GM19468 (cell line): ENCODE measurements at regions not wholly inside any gene's neighbourhood (a gene's known extent, or its start where the extent isn't known, plus 50 kb on each side); places are given as distances from the start of the nearest gene placed in this dataset.
A peak's percentile ranks its signal among the peaks of the same experiment; 100 is the strongest.
"Not testable (repeated sequence)": the region's sequence is repeated elsewhere in the genome, so short reads cannot be mapped to it uniquely, and the experiment has no call there.

Experiments
- ATAC-seq: cut with Tn5 transposase; IDR thresholded peaks from one replicate; pipeline ENCODE4 v1.9.1; 2021; ENCODE audit warnings: mild to moderate bottlenecking, moderate library complexity, moderate number of reproducible peaks; ENCODE audit not compliant: unreplicated experiment; ENCODE audit errors: extremely low read depth

DNA sequence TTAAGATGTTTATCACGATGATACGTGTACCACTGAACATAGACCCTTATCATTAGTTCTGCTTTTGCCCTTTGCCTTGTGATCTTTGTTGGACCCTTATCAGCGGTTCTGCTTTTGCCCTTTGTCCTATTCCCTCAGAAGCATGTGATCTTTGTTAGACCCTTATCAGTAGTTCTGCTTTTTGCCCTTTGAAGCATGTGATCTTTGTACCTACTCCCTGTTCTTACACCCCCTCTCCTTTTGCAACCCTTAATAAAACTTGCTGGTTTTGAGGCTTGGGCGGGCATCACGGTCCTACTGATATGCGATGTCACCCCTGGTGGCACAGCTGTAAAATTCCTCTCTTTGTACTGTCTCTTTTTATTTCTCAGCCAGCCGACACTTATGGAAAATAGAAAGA lies 117.0 kb downstream of the SDHAF3 start:
- ATAC-seq = not testable (repeated sequence)

DNA sequence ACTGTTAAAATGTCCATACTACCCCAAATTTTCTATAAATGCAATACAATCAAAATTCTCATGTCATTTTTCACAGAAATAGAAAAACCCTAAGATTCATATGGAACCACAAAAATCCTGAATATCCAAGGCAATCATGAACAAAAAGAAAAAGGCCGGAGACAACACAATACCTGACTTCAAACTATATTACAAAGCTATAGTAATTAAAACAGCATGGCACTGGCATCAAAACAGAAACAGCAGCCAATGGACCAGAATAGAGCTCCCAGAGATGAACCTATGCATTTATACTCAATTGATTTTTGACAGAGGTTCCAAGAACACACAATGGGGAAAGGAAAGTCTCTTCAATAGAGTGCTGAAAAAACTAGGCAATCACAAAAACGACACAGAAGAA lies 128.8 kb downstream of the SDHAF3 start:
- no peak for ATAC-seq

DNA sequence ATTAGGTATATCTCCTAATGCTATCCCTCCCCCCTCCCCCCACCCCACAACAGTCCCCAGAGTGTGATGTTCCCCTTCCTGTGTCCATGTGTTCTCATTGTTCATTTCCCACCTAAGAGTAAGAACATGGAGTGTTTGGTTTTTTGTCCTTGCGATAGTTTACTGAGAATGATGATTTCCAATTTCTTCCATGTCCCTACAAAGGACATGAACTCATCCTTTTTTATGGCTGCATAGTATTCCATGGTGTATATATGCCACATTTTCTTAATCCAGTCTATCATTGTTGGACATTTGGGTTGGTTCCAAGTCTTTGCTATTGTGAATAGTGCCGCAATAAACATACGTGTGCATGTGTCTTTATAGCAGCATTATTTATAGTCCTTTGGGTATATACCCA lies 140.7 kb downstream of the SDHAF3 start:
- ATAC-seq = not testable (repeated sequence)

DNA sequence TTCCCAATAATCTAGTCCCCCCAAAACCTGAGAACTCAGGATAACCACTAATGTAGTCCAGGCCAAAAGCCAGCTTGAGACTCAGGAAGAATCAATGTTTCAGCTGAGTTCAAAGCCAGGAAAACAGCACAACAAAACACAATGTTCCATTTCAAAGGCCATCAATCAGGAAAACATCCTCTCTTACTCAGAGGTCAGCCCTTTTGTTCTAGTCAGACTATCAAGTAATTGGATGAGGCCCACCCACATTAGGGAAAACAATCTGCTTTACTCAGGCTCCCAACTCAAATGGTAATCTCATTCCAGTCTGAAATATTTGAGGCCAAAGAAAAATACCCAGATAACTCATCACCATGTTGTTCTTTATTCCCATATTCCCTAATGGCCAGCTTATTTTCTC lies 152.2 kb downstream of the SDHAF3 start:
- no peak for ATAC-seq

DNA sequence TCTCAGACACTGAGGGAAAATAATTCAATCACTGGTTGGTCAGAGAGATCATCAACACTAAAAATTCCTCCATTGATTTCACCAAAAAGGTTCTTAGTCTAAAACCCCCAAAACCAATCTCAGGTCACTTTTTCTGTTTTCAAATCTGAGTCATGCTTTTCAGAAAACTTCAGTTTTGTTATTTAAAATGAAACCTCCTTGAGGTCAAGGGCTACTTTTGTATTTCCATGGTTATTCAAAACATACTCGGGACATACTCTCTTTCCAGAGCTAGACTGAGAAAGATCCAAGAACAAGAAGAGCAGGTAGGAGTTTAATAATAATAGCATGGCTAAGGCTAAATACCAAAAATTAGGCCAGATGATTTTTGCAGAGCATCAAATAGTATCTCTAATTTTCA lies 152.8 kb downstream of the SDHAF3 start:
- ATAC-seq = no peak

DNA sequence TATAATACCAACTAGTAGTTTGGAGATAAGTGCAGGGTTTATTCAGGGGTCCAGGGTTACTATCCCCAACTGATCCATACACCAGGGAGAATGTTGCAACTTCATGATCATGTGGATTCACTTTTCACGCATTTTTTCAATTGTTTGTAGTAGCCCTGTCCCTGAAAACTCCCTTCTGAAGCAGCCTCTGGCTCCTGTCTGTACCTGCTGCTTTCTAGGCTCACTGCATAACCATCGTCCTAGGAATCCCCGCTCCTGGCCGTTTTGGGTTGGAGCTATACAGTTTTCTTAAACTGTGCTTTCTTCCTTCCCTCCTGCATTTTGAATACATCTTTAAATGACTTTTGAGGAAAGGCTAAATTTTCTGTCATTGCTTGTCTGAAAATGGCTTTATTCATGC lies 154.1 kb downstream of the SDHAF3 start:
- no peak for ATAC-seq

DNA sequence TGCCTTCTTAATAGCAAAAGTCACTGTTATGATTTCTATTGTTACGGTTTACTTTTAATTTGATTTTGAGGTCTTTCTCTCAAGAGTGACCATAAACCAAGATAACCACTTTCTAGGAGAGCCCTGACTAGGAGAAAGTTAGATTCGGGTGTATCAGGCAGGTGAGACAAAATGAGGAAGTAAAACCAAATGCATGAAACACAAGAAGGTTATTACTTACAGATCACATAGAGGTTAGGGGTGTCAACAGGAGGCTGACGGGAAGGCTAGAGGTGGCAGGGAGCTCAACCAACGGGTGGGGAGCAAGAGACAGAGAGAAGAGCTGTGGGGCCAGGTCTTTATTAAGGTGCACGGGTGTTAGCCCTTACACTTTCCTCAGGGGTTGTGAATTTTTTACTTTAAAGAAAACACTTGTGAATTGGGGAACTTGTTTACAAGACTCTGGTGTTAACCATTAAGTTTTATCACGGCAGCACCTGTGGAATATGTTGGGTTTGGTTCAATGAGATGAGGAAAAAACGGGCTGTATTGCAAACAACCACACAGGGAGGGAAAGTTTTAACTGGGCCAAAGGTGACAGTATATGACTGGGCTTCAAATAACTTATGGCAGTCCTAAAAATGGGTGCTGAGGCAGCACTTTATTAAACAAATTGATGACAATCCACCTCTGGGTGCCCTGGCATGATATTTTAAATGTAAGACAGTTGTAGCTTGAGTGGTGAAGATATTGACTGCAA lies 154.9 kb downstream of the SDHAF3 start:
- peak; percentile 69 for ATAC-seq

DNA sequence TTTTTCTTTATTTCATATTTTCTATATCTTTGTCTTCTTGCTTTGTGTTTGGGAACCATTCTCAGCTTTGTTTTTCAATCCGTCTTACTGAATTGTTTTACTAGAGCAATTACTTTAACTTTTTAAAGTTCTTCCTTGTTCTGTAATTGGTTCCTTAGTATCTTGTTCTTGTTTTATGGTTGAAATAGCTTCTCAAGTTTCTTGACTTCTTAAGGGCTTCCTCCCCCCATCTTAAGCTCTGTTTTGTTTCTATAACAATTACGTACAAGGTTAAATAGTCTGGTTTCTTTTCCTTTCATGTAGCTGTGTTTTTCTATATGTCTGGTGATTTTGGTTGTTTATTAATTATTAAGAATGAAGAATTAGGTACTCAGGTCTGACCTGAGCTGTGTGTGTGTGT lies 158.0 kb downstream of the SDHAF3 start:
- no peak for ATAC-seq

DNA sequence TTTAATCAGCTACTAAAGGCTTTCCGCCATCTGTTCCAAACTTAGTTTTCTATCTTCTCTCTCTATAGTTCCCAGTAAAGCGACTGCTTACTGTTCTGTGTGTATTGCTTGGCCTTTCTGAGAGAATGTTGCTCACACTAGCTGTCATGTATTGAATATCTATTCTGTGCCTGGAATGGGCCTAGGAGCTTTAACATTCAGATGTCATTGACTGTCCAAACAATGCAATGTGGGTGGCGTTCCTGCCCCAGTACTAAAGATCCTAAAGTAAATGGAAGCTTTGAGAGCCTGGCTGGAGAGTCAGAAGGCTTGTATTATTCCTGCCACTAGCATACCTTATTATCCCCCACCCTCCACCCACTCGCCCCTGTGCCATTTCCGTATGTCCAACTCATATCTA lies 163.5 kb downstream of the SDHAF3 start:
- no peak for ATAC-seq

DNA sequence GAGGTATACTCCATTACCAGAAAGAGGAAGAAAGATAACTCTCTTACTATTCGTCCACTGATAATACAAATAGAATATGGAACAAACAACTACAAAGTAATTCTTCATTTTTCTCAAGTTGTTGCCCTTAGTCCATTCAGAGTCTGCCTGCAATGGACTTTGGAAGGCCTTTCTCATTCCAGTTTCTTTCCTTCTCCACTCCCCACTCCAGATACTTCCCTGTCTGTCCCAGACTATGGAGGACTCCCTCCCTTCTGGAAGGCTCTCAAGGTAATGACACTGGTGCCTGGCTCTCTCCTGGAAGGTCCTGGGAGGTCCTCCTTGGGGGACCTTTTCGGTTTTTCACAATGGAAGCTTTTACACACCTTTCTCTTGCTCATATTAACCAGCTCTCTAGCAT lies 167.8 kb downstream of the SDHAF3 start:
- no peak for ATAC-seq

DNA sequence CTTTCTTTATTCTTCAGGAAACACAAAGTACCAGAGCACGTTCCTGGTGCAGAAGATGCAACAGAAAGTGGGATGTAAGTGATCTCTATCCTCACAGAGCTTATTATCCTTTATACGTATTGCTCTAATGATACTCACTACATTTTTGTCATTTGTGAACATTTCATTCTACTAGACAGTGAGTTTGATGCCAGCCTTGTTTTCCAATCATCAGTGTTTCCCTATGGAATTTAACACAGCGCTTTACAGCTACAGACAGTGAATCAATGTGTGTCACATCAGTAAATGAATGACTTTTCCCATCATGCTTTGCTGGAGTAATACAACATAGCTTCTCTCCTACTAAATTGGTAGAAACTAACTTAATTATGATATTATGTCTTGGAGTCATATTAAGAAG lies 175.5 kb downstream of the SDHAF3 start:
- no peak for ATAC-seq

DNA sequence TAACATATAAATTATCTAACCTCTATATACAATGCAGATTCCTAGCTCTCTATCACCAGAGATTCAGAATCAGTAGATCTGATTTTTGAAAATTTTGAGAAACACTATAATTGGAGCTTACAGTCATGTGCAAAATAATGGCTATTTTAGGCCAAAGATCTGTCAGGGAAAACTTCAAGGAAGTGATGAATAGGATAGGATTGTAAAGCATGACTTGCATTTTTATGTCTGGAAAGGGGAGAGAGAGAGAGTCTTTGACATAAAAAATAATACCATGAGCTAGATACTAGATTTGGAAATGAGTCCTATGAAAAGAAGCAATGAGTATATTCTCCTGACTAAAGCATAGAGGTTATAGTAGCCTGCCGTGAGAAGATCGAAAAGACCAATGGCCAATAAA lies 181.1 kb downstream of the SDHAF3 start:
- no peak for ATAC-seq

DNA sequence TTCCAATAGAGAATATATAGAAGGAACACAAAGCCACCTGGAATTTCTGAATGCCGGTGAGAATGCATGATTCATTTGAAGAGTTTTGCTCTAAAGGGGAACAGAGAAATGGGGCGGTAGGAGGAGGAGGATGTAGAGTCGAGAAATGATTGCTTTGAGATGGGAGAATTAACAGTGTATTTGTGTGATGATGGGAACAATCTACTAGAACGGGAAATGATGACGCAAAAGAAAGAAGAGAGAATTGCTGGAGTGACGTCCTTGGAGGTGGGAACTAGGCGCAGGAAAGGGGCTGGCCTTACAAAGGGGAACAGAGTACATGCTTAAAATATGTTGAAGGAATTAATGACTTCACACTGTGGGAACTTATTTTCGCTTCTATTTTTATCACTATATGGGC lies 188.1 kb downstream of the SDHAF3 start:
- no peak for ATAC-seq

DNA sequence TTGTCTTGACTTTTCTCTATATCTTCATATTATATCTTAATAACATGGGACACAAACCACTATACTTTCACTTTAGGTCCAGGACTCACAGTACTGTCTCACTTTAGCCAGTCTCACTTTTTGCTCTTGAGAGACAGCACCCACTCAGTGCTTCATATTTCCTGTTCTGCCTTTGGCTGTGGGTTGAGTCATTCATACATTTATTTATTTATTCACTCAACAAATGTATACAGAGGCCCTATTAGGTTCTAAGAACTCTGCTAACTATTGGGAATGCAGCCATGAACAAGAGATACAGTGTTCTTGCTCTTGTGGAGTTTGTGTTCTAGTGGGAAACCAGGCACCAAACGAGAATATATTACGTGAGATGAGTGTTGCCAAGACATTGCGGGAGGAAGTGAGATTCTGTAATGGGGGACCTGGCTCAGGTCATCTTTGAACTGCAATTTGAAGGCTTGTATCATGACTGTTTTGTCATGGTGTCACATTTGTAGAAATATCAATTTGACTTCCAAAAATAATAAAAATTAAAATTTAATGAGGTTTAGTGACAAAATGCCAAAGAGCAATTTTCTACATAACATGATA lies 190.1 kb downstream of the SDHAF3 start:
- no peak for ATAC-seq

DNA sequence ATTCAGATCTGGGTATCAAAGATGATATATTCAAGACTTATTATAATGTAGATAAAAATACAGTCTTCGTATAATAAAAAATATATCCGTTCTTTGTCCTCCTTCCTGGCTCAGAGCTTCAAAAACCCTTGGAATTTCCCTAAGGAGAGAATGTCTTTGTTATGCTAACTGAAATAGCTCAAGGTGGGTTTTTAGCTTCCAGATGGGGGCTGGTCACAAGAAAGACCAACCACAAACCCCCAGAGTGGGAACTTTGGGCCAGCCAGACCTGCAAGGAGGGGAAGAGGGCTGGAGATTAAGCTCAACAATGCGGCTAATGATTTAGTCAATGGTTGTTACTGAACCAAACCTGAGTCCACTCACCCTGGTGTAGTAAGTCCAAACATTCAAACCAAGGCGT lies 196.4 kb downstream of the SDHAF3 start:
- ATAC-seq = no peak

DNA sequence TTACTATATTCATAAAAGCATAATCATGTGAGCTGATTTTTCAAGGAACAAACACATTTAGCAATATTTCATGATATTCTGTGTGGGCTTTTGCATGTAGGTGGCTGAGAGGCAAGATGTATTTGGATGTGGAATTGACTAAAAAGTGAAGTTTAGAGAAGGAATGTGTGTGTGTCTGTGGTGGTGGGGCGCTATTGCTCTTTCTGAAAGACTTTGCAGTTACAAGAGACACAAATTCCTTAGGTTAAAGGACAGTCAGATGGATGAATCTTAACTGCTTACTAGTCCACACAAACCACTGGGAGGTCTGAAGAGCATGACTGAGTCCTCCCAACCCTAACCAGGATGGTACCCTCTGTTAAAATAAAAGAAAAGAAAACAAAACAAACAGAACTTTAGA lies 200.1 kb downstream of the SDHAF3 start:
- ATAC-seq = no peak

DNA sequence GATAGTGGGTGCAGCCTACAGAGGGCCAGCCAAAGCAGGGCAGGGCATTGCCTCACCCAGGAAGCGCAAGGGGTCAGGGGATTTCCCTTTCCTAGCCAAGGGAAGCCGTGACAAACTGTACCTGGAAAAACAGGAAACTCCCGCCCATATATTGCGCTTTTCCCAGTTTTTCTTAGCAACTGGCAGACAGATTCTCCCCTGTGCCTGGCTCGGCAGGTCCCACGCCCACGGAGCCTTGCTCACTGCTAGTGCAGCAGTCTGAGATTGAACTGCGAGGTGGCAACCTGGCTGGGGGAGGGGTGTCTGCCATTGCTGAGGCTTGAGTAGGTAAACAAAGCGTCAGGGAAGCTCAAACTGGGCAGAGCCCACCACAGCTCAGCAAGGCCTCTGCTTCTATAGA lies 212.4 kb downstream of the SDHAF3 start:
- not testable (repeated sequence) for ATAC-seq

DNA sequence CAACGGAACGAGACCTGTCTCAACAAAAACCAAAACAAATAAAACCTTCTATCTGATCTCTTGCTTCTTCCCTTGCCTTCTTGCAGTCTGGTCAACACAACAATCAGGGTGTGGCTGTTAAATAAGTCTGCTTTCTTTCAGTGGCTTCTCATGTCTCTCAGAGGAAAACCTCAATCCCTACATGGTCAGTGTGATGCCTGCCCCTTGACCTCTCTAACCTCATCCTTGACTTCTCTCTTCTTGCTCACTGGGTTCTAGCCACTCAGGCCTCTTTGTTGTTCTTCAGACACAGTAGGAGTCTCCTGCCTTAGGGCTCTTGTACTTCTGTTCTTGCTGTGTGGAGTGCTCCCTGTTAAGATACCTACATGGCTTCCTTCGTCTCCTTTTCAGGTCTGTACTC lies 220.4 kb downstream of the SDHAF3 start:
- no peak for ATAC-seq

DNA sequence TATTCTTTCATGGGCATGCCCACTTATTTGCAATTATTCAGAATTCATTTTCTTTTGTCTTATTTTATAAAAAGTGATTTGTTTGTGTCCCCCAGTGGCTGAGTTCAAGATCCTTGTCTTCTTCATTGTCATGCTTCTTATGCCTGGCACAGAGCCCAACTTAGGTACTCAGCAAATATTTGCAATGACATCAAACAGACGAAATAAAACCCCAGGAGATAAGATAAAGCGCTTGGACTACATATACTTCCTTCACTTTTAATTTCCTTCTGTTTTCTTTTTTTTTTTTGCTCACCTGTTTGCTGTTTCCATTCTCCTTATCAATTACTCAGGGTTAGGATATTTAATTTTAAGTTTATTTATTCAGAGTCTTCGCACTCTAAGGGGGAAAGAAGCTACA lies 225.0 kb downstream of the SDHAF3 start:
- ATAC-seq = no peak

DNA sequence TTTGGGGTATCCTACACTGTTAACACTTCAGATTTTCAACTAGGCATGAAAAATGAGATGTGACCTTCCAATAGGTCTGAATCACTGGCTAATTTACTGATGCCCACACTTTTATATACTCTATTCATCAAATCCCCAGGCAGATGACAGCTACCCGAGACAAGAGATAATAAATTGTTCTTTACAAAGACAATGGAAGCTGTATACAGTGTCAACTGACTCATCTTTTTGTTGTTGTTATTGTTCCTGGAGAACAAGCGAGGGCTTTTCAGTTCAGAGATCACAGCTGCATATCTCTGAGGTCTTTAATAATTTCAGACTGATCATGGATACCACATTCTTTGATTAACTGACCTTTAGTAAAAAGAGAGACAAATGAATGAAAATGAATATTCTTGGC lies 228.9 kb downstream of the SDHAF3 start:
- no peak for ATAC-seq

DNA sequence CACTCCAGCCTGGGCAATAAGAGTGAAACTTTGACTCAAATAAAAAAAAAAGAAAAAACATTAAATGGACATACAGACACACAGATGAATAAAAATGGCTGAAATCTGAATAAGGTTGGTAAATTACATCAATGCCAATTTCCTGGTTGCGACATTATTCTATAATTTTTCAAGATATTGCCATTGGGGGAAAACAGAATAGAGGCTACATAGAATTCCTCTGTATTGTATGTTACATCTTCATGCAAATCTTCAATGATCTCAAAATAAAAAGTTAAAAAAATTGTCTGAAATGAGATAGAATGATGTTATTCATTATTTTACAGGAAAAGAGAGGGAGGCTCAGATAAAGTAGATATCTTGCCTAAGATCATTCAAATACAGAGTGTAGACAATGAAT lies 234.0 kb downstream of the SDHAF3 start:
- ATAC-seq = no peak

DNA sequence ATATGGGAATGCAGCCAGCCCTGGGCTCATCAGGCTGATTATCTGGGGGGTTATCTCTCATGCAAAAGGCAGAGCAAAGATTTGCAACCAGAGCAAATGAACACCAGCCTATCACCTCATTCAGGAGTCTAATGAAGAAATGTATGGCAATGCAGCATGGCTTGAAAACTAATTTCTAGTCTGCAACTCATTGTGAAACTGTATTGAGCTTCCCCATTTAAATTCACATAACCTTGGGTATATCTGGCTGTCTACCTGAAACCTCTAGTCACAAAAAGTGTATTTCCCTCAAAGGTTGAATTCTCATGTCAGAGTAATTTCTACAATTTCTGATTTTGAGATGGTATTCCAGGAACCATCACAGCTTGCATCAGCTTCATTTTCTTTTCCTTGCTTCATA lies 240.0 kb downstream of the SDHAF3 start:
- ATAC-seq = no peak
